HG02884 (cell line): ENCODE measurements at regions not wholly inside any gene's neighbourhood (a gene's known extent, or its start where the extent isn't known, plus 50 kb on each side); places are given as distances from the start of the nearest gene placed in this dataset.

Experiments used
- ATAC-seq: cut with Tn5 transposase; IDR thresholded peaks from one replicate; pipeline ENCODE4 v1.9.1; 2021; ENCODE audit warnings: mild to moderate bottlenecking, moderate library complexity; ENCODE audit not compliant: unreplicated experiment

GRCh38 chr10:106473129-106473685 lies 691.3 kb downstream of the SORCS1 start:
- no peak for ATAC-seq

GRCh38 chr10:106467506-106467905 lies 697.0 kb downstream of the SORCS1 start:
- no peak for ATAC-seq

DNA sequence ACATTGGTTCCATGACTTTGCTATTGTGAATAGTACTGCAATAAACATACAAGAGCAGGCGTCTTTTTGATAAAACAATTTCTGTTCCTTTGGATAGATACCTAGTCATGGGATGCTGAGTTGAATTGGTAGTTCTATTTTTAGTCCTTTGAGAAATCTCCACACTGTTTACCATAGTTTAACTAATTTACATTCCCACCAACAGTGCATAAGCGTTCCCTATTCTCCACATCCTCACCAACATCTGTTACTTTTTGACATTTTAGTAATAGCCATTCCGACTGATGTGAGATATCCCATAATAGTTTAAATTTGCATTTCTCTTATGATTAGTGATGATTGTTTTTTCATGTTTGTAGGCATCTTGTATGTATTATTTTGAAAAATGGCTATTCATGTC lies 707.0 kb downstream of the SORCS1 start:
- no peak for ATAC-seq

- ATAC-seq, result no peak
These were observed 710.3 kb downstream of the SORCS1 start for GRCh38 chr10:106454233-106454632.

- ATAC-seq, result no peak
These were observed 713.5 kb downstream of the SORCS1 start for GRCh38 chr10:106450966-106451365.

GRCh38 chr10:106446920-106447319 lies 717.6 kb downstream of the SORCS1 start:
- no peak for ATAC-seq

GRCh38 chr10:106442223-106442622 lies 722.3 kb downstream of the SORCS1 start:
- no peak for ATAC-seq

DNA sequence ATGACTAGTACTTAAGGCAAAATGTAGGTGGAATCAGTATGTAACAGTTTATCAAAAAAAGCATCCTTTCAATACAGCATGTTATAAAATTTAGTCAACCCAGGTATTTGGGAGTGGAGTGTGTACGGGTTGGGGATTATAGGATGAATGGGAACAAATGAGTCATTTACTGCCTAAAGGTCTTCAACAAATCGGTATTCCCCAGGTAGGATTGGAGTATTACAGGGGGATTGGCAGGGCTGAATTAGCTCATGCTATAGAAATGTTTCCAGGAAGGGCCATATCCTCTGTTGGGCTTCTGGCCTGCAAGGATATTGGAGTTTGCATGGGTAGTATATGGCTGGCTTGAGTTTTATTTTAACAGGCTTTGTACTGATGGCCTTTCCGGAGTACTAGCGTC lies 723.7 kb downstream of the SORCS1 start:
- ATAC-seq, result no peak

DNA sequence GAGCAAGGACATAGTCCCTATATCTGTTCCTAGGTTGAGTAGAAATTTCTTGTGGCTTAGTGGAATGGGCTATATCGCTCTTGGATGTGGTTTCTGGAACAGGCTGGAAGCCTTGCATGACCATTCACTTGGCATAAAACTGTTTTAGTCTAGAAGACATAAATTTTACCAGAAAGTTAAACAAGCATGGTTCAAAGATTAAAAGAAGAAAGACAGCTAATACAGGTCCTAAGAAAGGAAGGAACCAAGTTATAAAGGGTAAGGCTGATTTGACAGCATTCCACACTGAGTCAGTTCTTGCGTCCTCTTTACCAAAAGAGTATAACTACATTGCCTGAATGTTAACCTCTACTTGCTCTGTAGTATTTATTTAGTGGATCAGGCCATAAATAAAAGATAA lies 724.2 kb downstream of the SORCS1 start:
- no peak for ATAC-seq

GRCh38 chr10:106439366-106439765 lies 725.1 kb downstream of the SORCS1 start:
- no peak for ATAC-seq

DNA sequence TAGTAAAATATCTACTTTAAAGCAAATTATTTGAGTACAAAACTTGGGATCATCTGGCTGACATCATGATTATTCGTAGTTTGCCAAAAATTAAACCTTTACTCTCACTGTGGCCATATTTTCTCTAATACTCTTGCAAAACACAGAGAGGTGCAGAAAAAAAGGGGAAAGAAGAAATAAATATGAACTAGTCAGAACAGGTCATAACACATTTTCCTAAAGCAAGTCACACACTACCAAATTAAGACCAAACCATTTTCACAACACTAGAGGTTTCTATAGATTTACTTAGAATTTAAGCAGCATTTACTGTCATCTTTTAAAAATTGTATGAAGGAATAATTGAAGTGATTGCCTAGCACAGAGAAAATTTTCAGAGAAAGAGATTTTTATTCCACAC lies 726.1 kb downstream of the SORCS1 start:
- no peak for ATAC-seq

DNA sequence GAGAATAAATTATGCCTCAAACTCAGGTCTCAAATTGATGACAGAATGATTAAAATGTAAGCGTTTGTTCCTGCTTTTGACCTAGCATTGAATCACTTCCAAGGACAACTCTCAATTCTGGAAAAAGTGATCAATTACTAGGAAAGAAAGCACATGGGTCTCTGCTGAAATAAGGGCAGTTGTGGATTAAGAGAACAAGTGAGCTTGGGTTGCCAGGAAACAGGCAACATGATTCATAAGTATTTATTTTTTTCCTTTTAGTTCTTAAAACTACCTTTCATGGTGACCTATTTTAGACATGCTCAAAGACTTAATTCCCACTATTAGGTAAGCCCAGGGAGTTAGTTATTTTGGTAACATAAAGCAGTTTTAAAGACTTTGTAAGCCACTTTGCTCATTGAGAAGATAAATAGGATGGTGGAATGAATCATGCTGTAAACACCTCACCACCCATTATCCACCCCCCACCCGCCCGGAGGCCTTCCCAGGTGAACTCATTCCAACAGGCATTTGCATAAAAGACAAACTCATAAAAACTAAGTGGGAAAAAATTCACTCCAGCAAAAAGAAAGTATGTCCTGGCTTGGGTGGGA lies 728.3 kb downstream of the SORCS1 start:
- ATAC-seq, result no peak

DNA sequence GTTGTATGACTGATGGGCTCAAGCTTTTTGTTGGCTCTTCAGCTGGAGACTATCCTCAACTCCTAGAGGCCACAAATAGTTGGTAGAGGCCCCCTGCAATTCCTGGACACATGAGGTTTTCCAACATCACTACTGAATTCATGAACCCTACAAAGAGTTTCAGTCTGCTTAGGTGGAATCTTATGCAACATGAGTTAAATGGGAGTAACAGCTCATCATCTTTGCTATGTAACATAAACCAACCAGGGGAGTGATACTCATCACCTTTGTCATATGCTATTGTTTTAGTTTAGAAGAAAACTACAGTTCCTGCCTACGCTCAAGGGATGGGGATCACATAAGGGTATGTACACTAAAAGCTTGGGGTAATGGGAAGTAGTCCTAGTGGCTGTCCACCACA lies 729.4 kb downstream of the SORCS1 start:
- ATAC-seq, result no peak

DNA sequence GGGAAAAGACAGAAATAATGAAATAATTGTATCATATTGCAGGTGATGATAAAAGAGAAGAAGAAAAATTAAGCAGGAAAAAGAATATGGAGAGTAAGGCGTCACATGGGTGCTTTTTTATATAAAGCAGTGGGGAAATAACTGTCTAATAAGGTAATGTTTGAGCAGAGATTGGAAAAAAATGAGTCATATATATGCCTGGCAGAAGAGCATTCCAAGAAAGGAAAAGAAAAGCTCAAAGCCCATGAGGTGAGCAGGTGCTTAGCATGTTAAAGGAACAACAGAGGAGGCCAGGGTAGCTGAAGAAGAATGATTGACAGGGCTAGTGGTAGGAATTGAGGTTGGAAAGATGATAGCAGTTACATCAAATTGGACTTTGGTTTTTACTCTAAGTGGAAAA lies 739.5 kb downstream of the SORCS1 start:
- no peak for ATAC-seq

- ATAC-seq, result no peak
These were observed 740.5 kb downstream of the SORCS1 start for GRCh38 chr10:106424054-106424453.

DNA sequence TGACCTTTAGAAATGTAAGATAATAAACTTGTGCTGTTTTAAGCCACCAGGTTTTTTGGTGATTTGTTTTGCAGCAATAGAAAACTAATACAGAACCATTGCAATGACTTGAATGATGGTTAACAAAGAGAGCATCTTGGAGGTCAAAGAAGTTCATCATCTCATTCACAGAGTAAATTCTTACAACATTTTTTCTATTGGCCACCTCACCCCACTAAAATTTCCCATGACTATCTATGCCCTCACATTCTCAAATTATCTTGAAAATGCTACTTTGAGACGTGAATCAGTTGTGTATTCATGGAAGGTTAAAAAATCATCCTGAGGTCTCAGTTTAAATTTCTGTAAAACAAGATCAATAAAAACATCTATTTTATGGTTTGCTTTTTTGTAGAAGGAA lies 754.2 kb downstream of the SORCS1 start:
- ATAC-seq, result no peak

DNA sequence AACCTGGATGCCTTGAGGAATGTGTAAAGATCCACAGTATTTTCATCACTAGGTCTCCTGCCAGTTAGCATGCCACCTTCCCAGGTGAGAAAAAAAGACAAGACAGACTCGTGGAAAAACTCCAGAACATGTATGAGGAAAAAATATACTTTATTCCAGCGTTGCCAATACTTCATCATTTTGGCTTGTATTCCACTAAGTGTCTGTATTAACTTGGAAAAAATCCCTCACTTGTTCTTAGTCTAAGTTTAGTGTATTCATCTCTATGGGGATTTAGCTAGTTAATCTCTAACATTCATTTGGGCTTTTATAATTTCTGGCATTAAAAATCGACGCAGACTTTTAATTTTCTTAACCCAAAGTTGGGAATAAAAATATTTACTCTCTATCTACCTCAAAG lies 759.4 kb downstream of the SORCS1 start:
- no peak for ATAC-seq

DNA sequence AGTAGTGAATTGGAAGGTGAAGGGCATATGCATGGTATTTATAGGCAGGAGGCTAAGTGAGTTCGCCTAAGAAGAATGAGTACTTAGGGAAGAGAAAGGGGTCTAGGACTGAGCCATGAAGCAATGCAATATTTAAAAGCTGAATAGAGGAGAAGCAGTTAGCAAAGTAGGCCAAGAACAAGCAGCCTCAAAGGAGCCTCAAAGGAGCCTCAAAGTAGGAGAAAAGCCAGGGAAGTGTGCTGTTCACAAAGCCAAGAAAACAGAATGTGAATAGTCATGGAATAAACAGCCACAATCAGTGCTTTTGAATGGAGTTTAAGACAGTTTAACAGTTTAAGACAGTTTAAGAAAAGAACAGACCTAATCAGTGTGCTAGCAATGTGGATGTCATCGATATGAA lies 762.0 kb downstream of the SORCS1 start:
- ATAC-seq, result no peak

- ATAC-seq, result no peak
These were observed 762.5 kb downstream of the SORCS1 start for GRCh38 chr10:106401967-106402366.

DNA sequence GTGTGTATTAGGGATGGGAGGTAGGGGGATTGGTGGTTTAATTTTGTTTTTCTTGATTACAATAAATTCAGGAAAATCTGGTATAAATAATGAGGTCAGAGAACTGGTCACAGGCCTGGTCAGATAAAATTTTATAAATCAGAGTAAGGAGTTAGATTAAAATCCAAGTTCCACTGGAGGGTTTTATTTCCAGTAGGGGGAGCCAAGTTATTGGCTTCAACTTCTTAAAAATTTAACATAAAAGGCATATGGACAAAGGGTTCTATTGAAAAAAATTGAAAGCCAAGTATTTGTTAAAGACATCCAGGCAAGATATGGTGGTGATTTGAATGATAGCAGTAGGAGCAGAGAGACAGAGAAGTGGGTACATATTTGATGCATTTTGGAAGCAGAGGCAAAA lies 763.3 kb downstream of the SORCS1 start:
- no peak for ATAC-seq

- no peak for ATAC-seq
These were observed 765.4 kb downstream of the SORCS1 start for GRCh38 chr10:106399112-106399511.

DNA sequence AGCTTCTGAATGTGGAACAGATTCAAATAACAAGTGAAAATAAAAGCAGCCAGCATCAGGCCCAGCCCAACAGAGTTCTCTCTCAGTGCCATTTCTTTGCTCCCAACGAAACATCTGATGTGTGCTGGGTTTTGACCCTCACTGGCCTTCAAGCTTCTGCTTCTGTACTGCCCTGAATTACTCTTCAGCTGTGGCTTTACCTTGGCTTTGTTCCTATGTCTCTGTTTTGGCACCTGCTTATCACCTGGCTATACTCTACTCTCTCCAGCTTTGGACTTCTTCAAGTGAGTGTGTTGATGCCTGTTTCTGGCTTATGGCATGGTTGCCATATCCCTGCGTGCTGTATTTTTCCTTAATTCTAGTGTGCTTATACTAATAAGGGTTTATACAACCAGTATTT lies 768.3 kb downstream of the SORCS1 start:
- no peak for ATAC-seq

GRCh38 chr10:106395041-106395749 lies 769.3 kb downstream of the SORCS1 start:
- ATAC-seq, result no peak
